K562 (cell line): ENCODE measurements at regions not wholly inside any gene's neighbourhood (a gene's known extent, or its start where the extent isn't known, plus 50 kb on each side); places are given as distances from the start of the nearest gene placed in this dataset.

Experiments used
- ATAC-seq: fragments of 200-7000 bp; cut with Tn5 transposase; 3 replicates; pipeline ENCODE4 v1.9.1; 2020; ENCODE audit warnings: moderate library complexity
- BruUV-seq: library from RNA; stranded (reverse); fragments of 400-500 nt; replicated peaks from 2 replicates; lab custom pipeline; 2021; lab: Mats Ljungman, UMichigan
- CTCF ChIA-PET: fragments of 300-600 bp; formaldehyde crosslinking; extraction: SDS; loops from one replicate; lab custom pipeline; 2021; ENCODE audit warnings: low intra/inter-chr PET ratio; lab: Yijun Ruan, JAX
- POLR2A ChIA-PET: fragments of 300-600, 350-650 bp; sonication (Branson Sonifier 250); formaldehyde crosslinking; extraction: SDS; loops from one replicate; lab custom pipeline; 2021; ENCODE audit warnings: antibody characterized with exemption, inconsistent platforms; lab: Yijun Ruan, JAX
- DNase-seq, 4 experiments: peaks; one replicate each; pipeline versions ENCODE4 v3.0.0 to v3.0.0-alpha.2; 2011 to 2018; ENCODE audit warnings: low spot score in 3 of 4, mixed read lengths in 3 of 4; ENCODE audit errors: extremely low read depth in 1 of 4
- FAIRE-seq: peaks from 2 replicates; lab custom pipeline; 2011; peaks lifted over from hg19 to GRCh38; lab: Jason Lieb, UNC
- H2AFZ ChIP-seq: 2 replicates; pipeline ENCODE4 v1.6.0; 2011; ENCODE audit warnings: low read depth, low read length, control low read depth, inconsistent platforms
- H3K27ac ChIP-seq: fragments of 200-600 bp; 3 replicates; pipeline ENCODE4 v1.8.0; 2011; ENCODE audit warnings: low read depth, mild to moderate bottlenecking, control low read depth, inconsistent platforms, low read length, moderate library complexity, mixed read lengths; ENCODE audit errors: extremely low read depth
- H3K27me3 ChIP-seq, 2 experiments: fragments of 300-600 bp in 1 of 2; 2 replicates in 1 of 2; 3 replicates in 1 of 2; pipeline versions ENCODE4 v1.6.0 to v1.8.0; 2011; ENCODE audit warnings: inconsistent platforms in 2 of 2, low read length in 2 of 2, mild to moderate bottlenecking in 1 of 2, mixed read lengths in 1 of 2, moderate library complexity in 1 of 2; ENCODE audit not compliant: control insufficient read depth in 2 of 2, insufficient read depth in 2 of 2
- H3K36me3 ChIP-seq: fragments of 300-600 bp; 3 replicates; pipeline ENCODE4 v1.8.0; 2011; ENCODE audit warnings: mild to moderate bottlenecking, low read length, inconsistent platforms; ENCODE audit not compliant: control insufficient read depth, insufficient read depth
- H3K4me1 ChIP-seq, 2 experiments: fragments of 200-600 bp in 1 of 2; replicated peaks in 1 of 2; 2 replicates in 1 of 2; 3 replicates in 1 of 2; pipeline versions ENCODE4 v1.5.1 to v1.8.0; 2011; ENCODE audit warnings: inconsistent platforms in 2 of 2, low read length in 2 of 2, mild to moderate bottlenecking in 1 of 2, mixed read lengths in 1 of 2, moderate library complexity in 1 of 2; ENCODE audit not compliant: control insufficient read depth in 2 of 2, insufficient read depth in 2 of 2
- H3K4me2 ChIP-seq: 2 replicates; pipeline ENCODE4 v1.6.1; 2011; ENCODE audit warnings: low read length, control low read depth, inconsistent platforms, mixed read lengths; ENCODE audit not compliant: insufficient read depth
- H3K4me3 ChIP-seq: fragments of 200-600 bp; sonication (generic), shearing (Covaris generic); 2 replicates; pipeline ENCODE4 v1.5.1; 2016; ENCODE audit warnings: control low read depth, inconsistent platforms
- H3K79me2 ChIP-seq: fragments of 200-600 bp; 3 replicates; pipeline ENCODE4 v1.8.0; 2011; ENCODE audit warnings: low read length, inconsistent platforms; ENCODE audit not compliant: control insufficient read depth, insufficient read depth
- H3K9ac ChIP-seq, 2 experiments: 2 replicates each; pipeline versions ENCODE4 v1.6.0 to v1.6.1; 2011; ENCODE audit warnings: low read depth in 2 of 2, low read length in 2 of 2, control low read depth in 1 of 2, inconsistent platforms in 1 of 2, mild to moderate bottlenecking in 1 of 2, mixed read lengths in 1 of 2; ENCODE audit not compliant: insufficient read depth in 1 of 2
- H3K9me1 ChIP-seq: one replicate; pipeline ENCODE4 v1.6.0; 2011; ENCODE audit warnings: inconsistent platforms, mild to moderate bottlenecking, low read length, moderate library complexity; ENCODE audit not compliant: control insufficient read depth, insufficient read depth
- H3K9me3 ChIP-seq: replicated peaks from 2 replicates; pipeline ENCODE4 v1.5.1; 2011; ENCODE audit warnings: low read depth, low read length, inconsistent platforms; ENCODE audit not compliant: control insufficient read depth, insufficient read depth
- H4K20me1 ChIP-seq: replicated peaks from 2 replicates; pipeline ENCODE4 v1.6.1; 2011; ENCODE audit warnings: low read length, inconsistent platforms, mixed read lengths; ENCODE audit not compliant: control insufficient read depth, insufficient read depth
- ARID2 ChIP-seq: fragments of 450-650 bp; IDR thresholded peaks from 2 replicates; pipeline ENCODE4 v1.6.1; 2017; ENCODE audit warnings: antibody characterized with exemption, mild to moderate bottlenecking
- CREB1 ChIP-seq, 2 experiments: sonication (generic) in 1 of 2; formaldehyde crosslinking in 1 of 2; IDR thresholded peaks; 2 replicates each; pipeline versions ENCODE4 v1.6.1 to v1.8.0; 2012 to 2022; ENCODE audit warnings: inconsistent platforms in 1 of 2, mild to moderate bottlenecking in 1 of 2, missing genetic modification reagents in 1 of 2, moderate library complexity in 1 of 2
- FIP1L1 ChIP-seq: fragments of 200-400 bp; formaldehyde crosslinking; IDR thresholded peaks from 2 replicates; pipeline ENCODE4 v1.6.1; 2018; ENCODE audit warnings: mild to moderate bottlenecking, low read depth, low read length; ENCODE audit not compliant: poor library complexity, severe bottlenecking
- HCFC1 ChIP-seq: IDR thresholded peaks from 2 replicates; pipeline ENCODE4 v1.6.1; 2012; ENCODE audit warnings: low read depth, low read length, improper control_type of control experiment
- IRF2 ChIP-seq: sonication (generic); formaldehyde crosslinking; IDR thresholded peaks from 2 replicates; pipeline ENCODE4 v1.8.1; 2022; ENCODE audit warnings: mild to moderate bottlenecking, missing genetic modification reagents
- KAT2B ChIP-seq: IDR thresholded peaks from one replicate; pipeline ENCODE4 v1.6.1; 2012; ENCODE audit warnings: low read depth, mild to moderate bottlenecking, control low read depth, inconsistent platforms, low read length, moderate library complexity
- MYC ChIP-seq, 2 experiments: fragments of 250-450 bp in 1 of 2; sonication (Bioruptor Pico) in 1 of 2; IDR thresholded peaks; 2 replicates each; pipeline versions ENCODE4 v1.5.1 to v1.6.1; 2012 to 2021; ENCODE audit warnings: low read depth in 2 of 2, borderline replicate concordance in 1 of 2, improper control_type of control experiment in 1 of 2, low read length in 1 of 2, mild to moderate bottlenecking in 1 of 2, moderate library complexity in 1 of 2
- NCOA4 ChIP-seq: fragments of 450-650 bp; IDR thresholded peaks from 2 replicates; pipeline ENCODE4 v1.6.1; 2018; ENCODE audit warnings: mild to moderate bottlenecking; ENCODE audit not compliant: partially characterized antibody
- SAFB ChIP-seq: fragments of 200-400 bp; formaldehyde crosslinking; IDR thresholded peaks from 2 replicates; pipeline ENCODE4 v1.6.1; 2017; ENCODE audit warnings: low read depth, low read length, borderline replicate concordance
- SP2 ChIP-seq: IDR thresholded peaks from 2 replicates; pipeline ENCODE4 v1.6.1; 2011; ENCODE audit warnings: mild to moderate bottlenecking, low read depth, low read length, moderate library complexity; ENCODE audit not compliant: poor library complexity, severe bottlenecking; ENCODE audit errors: extremely low read depth
- SRSF7 ChIP-seq: fragments of 200-400 bp; formaldehyde crosslinking; optimal IDR thresholded peaks from 2 replicates; pipeline ENCODE3; 2017; ENCODE audit warnings: mild to moderate bottlenecking, low read depth, low read length
- TCF15 ChIP-seq: fragments of 250-450 bp; sonication (Bioruptor Pico); IDR thresholded peaks from 2 replicates; pipeline ENCODE4 v1.8.0; 2022; ENCODE audit warnings: moderate library complexity, mild to moderate bottlenecking, inconsistent platforms
- ZFP30 ChIP-seq: fragments of 250-450 bp; sonication (Bioruptor Pico); IDR thresholded peaks from 2 replicates; pipeline ENCODE4 v1.8.0; 2022; ENCODE audit warnings: moderate library complexity, mild to moderate bottlenecking, inconsistent platforms, borderline replicate concordance
- ZNF124 ChIP-seq: sonication (generic); formaldehyde crosslinking; IDR thresholded peaks from 2 replicates; pipeline ENCODE4 v1.8.1; 2022; ENCODE audit warnings: missing genetic modification reagents
- ZNF146 ChIP-seq: IDR thresholded peaks from one replicate; pipeline ENCODE4 v1.6.1; 2018; ENCODE audit warnings: missing compliant biosample characterization; ENCODE audit not compliant: unreplicated experiment
- ZNF197 ChIP-seq: fragments of 200-800 bp; sonication (Bioruptor generic); IDR thresholded peaks from 2 replicates; pipeline ENCODE4 v1.6.1; 2016; ENCODE audit warnings: low read depth, missing genetic modification characterization, missing compliant biosample characterization
- ZNF239 ChIP-seq: fragments of 250-450 bp; sonication (Bioruptor Pico); IDR thresholded peaks from 2 replicates; pipeline ENCODE4 v1.4.0; 2020; ENCODE audit warnings: mild to moderate bottlenecking
- ZNF551 ChIP-seq: fragments of 250-450 bp; sonication (Bioruptor Pico); IDR thresholded peaks from 2 replicates; pipeline ENCODE4 v1.5.0; 2021; ENCODE audit warnings: mild to moderate bottlenecking, moderate library complexity
- whole genome bisulfite sequencing: fragments of 100-300 bp; shearing (Covaris generic); methylation state at CpG from one replicate; pipeline ENCODE4 v1.1.6; 2016; ENCODE audit warnings: low coverage, mixed read lengths; ENCODE audit not compliant: insufficient coverage; ENCODE audit errors: missing lambda C conversion rate; 5-methylcytosine and 5-hydroxymethylcytosine counted together
- in situ Hi-C: fragments of 300-500 bp; cut with MboI; formaldehyde crosslinking; loops from 4 replicates; pipeline ENCODE4 v1.15.0; 2018; ENCODE audit warnings: inconsistent platforms, mixed read lengths
- intact Hi-C: fragments of 100-400 bp; cut with micrococcal nuclease; formaldehyde crosslinking; loops from 2 replicates; pipeline ENCODE4 v1.14.2; 2022
- TF ChIP-seq, protein P1 (sequence below): fragments of 250-450 bp; sonication (Bioruptor Pico); IDR thresholded peaks from 2 replicates; pipeline ENCODE4 v1.6.1; 2021; ENCODE audit warnings: mild to moderate bottlenecking
- TF ChIP-seq, protein P2 (sequence below): fragments of 450-650 bp; IDR thresholded peaks from 2 replicates; pipeline ENCODE4 v1.6.1; 2018; ENCODE audit not compliant: partially characterized antibody

DNA sequence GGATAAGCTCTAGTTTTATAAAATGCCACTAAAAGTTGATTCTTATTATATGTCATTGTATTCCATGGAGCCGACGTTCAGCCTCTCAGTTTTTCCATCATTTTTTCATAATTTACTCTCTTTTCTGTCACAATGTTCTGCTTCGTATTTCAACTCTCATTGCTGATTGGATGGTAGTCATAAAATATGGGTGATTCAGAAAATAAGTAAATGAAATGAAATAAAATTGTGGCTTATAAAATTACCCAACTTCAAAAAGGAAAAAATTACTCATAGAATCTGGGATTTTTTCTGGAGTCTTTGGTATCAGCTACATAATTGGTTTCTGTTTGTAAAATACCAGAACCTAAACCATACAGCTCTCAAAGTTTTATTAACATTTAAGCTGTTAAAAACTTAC lies 139.7 kb upstream of the ITGA4 start:
- intact Hi-C loops = no loop called here
- Histone ChIP-seq H3K27ac (no peak overlapping the region), H3K4me1 (no peaks in the 10 kb centered on the region), H3K4me3 (no peak overlapping the region), H3K36me3 (no peaks in the 10 kb centered on the region), H4K20me1 (no peaks in the 10 kb centered on the region), H3K27me3 (no peaks in the 10 kb centered on the region), H3K9me1 (no peaks in the 10 kb centered on the region), H3K79me2 (no peaks in the 10 kb centered on the region), H3K9me3 (no peaks in the 10 kb centered on the region), H3K9ac (no peak overlapping the region), H2AFZ (no peak overlapping the region), H3K4me2 (no peak overlapping the region)
- in situ Hi-C loops = no loop called here
- DNase-seq (no peak), ATAC-seq (no peak), FAIRE-seq (no peak)
- ChIA-PET CTCF (no interaction called here), POLR2A (no interaction called here)
- 2% methylated on average over 3 of the region's 3 CpGs for WGBS
- TF ChIP-seq ZNF146 (CRISPR knock-in tag) (no peak), ZNF551 (no peak), KAT2B (no peak), TCF15 (CRISPR knock-in tag) (no peak), SAFB (no peak), ZNF197 (CRISPR knock-in tag) (no peak), SP2 (no peak), FIP1L1 (no peak), HCFC1 (no peak), NCOA4 (no peak), ZNF124 (CRISPR knock-in tag) (no peak), MYC (IDR thresholded peaks at IDR 0.05; ENCODE audit: low read depth, low read length) (no peak), MYC (CRISPR knock-in tag; IDR thresholded peaks at IDR 0.05; ENCODE audit: borderline replicate concordance, low read depth) (no peak), ARID2 (no peak), CREB1 (IDR thresholded peaks at IDR 0.05) (no peak), CREB1 (CRISPR knock-in tag; IDR thresholded peaks at IDR 0.05) (no peak), SRSF7 (no peak), ZFP30 (CRISPR knock-in tag) (no peak), ZNF239 (CRISPR knock-in tag) (no peak), IRF2 (CRISPR knock-in tag) (no peak)
- TF ChIP-seq, protein P1, sequence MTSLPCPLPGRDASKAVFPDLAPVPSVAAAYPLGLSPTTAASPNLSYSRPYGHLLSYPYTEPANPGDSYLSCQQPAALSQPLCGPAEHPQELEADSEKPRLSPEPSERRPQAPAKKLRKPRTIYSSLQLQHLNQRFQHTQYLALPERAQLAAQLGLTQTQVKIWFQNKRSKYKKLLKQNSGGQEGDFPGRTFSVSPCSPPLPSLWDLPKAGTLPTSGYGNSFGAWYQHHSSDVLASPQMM = no peak
- TF ChIP-seq, protein P2, sequence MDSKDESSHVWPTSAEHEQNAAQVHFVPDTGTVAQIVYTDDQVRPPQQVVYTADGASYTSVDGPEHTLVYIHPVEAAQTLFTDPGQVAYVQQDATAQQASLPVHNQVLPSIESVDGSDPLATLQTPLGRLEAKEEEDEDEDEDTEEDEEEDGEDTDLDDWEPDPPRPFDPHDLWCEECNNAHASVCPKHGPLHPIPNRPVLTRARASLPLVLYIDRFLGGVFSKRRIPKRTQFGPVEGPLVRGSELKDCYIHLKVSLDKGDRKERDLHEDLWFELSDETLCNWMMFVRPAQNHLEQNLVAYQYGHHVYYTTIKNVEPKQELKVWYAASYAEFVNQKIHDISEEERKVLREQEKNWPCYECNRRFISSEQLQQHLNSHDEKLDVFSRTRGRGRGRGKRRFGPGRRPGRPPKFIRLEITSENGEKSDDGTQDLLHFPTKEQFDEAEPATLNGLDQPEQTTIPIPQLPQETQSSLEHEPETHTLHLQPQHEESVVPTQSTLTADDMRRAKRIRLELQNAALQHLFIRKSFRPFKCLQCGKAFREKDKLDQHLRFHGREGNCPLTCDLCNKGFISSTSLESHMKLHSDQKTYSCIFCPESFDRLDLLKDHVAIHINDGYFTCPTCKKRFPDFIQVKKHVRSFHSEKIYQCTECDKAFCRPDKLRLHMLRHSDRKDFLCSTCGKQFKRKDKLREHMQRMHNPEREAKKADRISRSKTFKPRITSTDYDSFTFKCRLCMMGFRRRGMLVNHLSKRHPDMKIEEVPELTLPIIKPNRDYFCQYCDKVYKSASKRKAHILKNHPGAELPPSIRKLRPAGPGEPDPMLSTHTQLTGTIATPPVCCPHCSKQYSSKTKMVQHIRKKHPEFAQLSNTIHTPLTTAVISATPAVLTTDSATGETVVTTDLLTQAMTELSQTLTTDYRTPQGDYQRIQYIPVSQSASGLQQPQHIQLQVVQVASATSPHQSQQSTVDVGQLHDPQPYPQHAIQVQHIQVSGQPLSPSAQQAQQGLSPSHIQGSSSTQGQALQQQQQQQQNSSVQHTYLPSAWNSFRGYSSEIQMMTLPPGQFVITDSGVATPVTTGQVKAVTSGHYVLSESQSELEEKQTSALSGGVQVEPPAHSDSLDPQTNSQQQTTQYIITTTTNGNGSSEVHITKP = no peak
- BruUV-seq = no TSS peak
